Tibial nerve (tissue), 3 donors: ENCODE measurements at regions not wholly inside any gene's neighbourhood (a gene's known extent, or its start where the extent isn't known, plus 50 kb on each side); places are given as distances from the start of the nearest gene placed in this dataset.

Experiments
- CTCF ChIP-seq, 5 experiments: fragments of 200-600 bp in 3 of 5; fragments of 450-650 bp in 2 of 5; sonication (generic) in 3 of 5; IDR thresholded peaks; one replicate each; pipeline ENCODE4 v1.5.1; 2016 to 2019; ENCODE audit warnings: antibody characterized with exemption in 5 of 5, mild to moderate bottlenecking in 3 of 5, moderate library complexity in 2 of 5
- POLR2A ChIP-seq, 2 donors: fragments of 450-650 bp; IDR thresholded peaks; one replicate each; pipeline ENCODE4 v1.6.1; 2017; ENCODE audit warnings: antibody characterized with exemption in 2 of 2, mild to moderate bottlenecking in 2 of 2, moderate library complexity in 2 of 2

GRCh38 chr4:130359542-130359941 is 1263.6 kb downstream of the C4orf33 start:
- no peak for TF ChIP-seq CTCF (IDR thresholded peaks at IDR 0.05)
- no peak for TF ChIP-seq POLR2A (IDR thresholded peaks at IDR 0.05)
